ENCODE measurements at regions not wholly inside any gene's neighbourhood (a gene's known extent, or its start where the extent isn't known, plus 50 kb on each side); places are given as distances from the start of the nearest gene placed in this dataset.

- no peak for DNase-seq (ENCODE audit: extremely low spot score)
- POLR2A ChIA-PET, result no interaction called here
- no peak for TF ChIP-seq CTCF (IDR thresholded peaks at IDR 0.05; ENCODE audit: control extremely low read depth, extremely low read depth, low read depth, missing control alignments)
- CTCF ChIA-PET, result interaction anchor here (1.2 kb wide), 1 partner anchor 16 kb away, joined by 3 read pairs; no protein-coding TSS in a partner anchor
These were observed 103.5 kb upstream of the NECTIN3 start for GRCh38 chr3:110968076-110968475.

- ChIA-PET POLR2A (no interaction called here), CTCF (no interaction called here)
- TF ChIP-seq CTCF (IDR thresholded peaks at IDR 0.05; ENCODE audit: control extremely low read depth, extremely low read depth, low read depth, missing control alignments), result no peak
- DNase-seq (ENCODE audit: extremely low spot score), result no peak
These were observed 102.1 kb upstream of the NECTIN3 start for GRCh38 chr3:110969229-110970211.

- TF ChIP-seq CTCF (IDR thresholded peaks at IDR 0.05; ENCODE audit: control extremely low read depth, extremely low read depth, low read depth, missing control alignments), result no peak
- no peak for DNase-seq (ENCODE audit: extremely low spot score)
- CTCF ChIA-PET, result no interaction called here
- POLR2A ChIA-PET, result no interaction called here
These were observed 100.5 kb upstream of the NECTIN3 start for GRCh38 chr3:110971010-110971601.

GRCh38 chr3:110973263-110973895 is 98.2 kb upstream of the NECTIN3 start:
- TF ChIP-seq CTCF (IDR thresholded peaks at IDR 0.05; ENCODE audit: control extremely low read depth, extremely low read depth, low read depth, missing control alignments), result no peak
- no peak for DNase-seq (ENCODE audit: extremely low spot score)
- POLR2A ChIA-PET, result no interaction called here
- CTCF ChIA-PET, result no interaction called here

GRCh38 chr3:110974902-110975301 is 96.7 kb upstream of the NECTIN3 start:
- ChIA-PET POLR2A (no interaction called here), CTCF (no interaction called here)
- no peak for TF ChIP-seq CTCF (IDR thresholded peaks at IDR 0.05; ENCODE audit: control extremely low read depth, extremely low read depth, low read depth, missing control alignments)
- DNase-seq (ENCODE audit: extremely low spot score), result no peak

GRCh38 chr3:110984456-110985250 is 87.0 kb upstream of the NECTIN3 start:
- ChIA-PET POLR2A (no interaction called here), CTCF (interaction anchor here (0.7 kb wide), 1 partner anchor 220 kb away, joined by 3 read pairs; no protein-coding TSS in a partner anchor)
- no peak for DNase-seq (ENCODE audit: extremely low spot score)
- TF ChIP-seq CTCF (IDR thresholded peaks at IDR 0.05; ENCODE audit: control extremely low read depth, extremely low read depth, low read depth, missing control alignments), result no peak

Measured in GM10248 (cell line).